ENCODE measurements at regions not wholly inside any gene's neighbourhood (a gene's known extent, or its start where the extent isn't known, plus 50 kb on each side); places are given as distances from the start of the nearest gene placed in this dataset.

DNA sequence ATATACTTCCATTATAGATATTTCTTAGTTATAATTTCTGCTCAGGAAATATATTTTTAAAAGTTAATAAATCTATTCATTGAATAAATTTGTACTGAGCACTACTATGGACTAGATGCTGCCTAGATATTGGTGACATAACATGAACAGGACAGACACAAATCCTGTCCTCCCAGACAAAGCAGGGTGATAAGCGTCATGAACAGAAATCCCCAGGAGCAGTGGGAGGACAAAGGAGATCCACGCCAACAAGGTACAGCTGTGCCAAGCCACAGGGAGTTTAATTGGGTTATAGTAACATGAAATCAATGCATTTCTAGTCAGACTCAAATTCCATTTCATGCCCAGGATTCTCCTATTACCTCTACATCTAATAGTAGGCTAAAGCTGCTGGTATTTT is 171.8 kb upstream of the CPNE8 start:
- no peak overlapping the region for H3K4me3 ChIP-seq (ENCODE audit: low read length)
- DNase-seq (ENCODE audit: low read depth) = no peak
- TF ChIP-seq, protein P1, sequence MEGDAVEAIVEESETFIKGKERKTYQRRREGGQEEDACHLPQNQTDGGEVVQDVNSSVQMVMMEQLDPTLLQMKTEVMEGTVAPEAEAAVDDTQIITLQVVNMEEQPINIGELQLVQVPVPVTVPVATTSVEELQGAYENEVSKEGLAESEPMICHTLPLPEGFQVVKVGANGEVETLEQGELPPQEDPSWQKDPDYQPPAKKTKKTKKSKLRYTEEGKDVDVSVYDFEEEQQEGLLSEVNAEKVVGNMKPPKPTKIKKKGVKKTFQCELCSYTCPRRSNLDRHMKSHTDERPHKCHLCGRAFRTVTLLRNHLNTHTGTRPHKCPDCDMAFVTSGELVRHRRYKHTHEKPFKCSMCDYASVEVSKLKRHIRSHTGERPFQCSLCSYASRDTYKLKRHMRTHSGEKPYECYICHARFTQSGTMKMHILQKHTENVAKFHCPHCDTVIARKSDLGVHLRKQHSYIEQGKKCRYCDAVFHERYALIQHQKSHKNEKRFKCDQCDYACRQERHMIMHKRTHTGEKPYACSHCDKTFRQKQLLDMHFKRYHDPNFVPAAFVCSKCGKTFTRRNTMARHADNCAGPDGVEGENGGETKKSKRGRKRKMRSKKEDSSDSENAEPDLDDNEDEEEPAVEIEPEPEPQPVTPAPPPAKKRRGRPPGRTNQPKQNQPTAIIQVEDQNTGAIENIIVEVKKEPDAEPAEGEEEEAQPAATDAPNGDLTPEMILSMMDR (conservative IDR thresholded peaks at IDR 0.05; ENCODE audit: low read depth, low read length) = no peak

DNA sequence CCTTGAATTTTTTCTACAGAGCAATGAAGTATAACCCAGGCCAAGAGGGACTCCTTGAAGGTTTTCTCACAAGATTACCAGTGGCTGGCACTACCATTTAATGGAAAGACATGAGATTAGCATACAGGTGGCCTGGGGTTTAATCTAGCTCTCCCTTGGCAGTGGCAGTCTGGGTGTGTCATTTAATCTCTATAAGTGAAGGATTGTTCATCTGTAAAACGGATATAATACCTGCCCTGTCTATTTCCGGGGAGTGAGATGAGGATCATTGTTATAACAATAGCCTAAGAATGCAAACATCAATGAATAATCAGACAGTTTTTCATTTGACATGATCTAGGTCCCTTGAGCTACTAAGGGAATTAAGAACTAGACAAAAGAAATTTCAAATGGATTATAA is 168.7 kb upstream of the CPNE8 start:
- DNase-seq (ENCODE audit: low read depth) = no peak
- TF ChIP-seq, protein P1 (conservative IDR thresholded peaks at IDR 0.05; ENCODE audit: low read depth, low read length) = no peak
- no peak overlapping the region for H3K4me3 ChIP-seq (ENCODE audit: low read length)

DNA sequence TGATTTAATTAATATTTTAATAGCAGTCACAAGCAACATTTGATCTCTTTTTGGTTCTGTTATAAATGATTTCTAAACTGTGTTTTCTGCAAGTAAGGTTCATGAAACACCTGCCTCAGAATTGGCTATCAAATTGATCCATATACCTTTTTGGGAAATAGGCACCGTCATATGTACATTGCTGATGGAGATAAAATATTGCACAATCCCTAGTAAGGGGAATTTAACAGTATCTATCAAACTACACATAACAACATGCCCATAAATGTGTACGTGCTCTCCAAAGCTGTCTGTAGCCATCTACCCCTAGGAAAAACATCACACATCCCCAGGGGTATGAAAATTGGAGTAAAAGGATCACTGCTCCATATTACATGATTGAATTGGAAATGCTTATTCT is 167.3 kb upstream of the CPNE8 start:
- no peak overlapping the region for H3K4me3 ChIP-seq (ENCODE audit: low read length)
- no peak for DNase-seq (ENCODE audit: low read depth)
- TF ChIP-seq, protein P1 (conservative IDR thresholded peaks at IDR 0.05; ENCODE audit: low read depth, low read length) = no peak

DNA sequence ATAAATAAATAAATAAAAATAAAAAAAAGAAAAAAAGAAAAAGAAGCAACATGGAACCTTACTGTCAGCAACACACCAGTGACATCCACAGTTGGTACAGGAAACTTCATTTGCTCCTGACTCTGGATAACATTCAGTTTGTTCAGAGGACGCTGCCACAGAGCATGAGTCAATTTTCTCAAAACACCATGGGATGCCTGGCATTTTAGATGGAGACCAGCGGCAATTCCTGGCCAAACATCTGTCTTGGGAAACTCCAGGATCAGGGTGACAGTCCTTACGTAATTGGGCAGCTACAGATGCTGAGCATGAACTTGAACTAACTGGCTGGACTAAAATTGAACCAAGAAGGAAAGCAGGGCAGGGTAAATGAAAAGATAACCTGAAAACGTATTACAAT is 166.2 kb upstream of the CPNE8 start:
- H3K4me3 ChIP-seq (ENCODE audit: low read length) = no peak overlapping the region
- no peak for DNase-seq (ENCODE audit: low read depth)
- TF ChIP-seq, protein P1 (conservative IDR thresholded peaks at IDR 0.05; ENCODE audit: low read depth, low read length) = no peak

DNA sequence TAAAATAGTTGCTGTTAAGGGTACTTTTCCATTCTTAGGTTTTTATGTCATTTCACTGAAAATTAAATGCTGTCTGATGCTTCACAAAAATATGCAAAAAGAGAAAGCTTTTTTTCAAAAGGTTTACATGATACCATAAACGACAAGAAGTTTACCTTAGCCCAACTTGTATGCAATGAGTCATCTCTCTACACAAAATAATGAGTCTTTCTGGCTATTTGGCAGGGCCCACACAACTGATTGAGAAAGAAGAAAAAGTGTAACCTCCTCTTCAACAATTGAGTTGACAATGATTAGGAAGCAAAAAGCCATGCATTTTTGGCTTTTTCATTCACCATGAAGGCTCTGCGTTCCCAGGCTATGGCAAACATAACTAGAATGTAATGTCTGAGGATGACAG is 165.4 kb upstream of the CPNE8 start:
- no peak overlapping the region for H3K4me3 ChIP-seq (ENCODE audit: low read length)
- no peak for DNase-seq (ENCODE audit: low read depth)
- TF ChIP-seq, protein P1 (conservative IDR thresholded peaks at IDR 0.05; ENCODE audit: low read depth, low read length) = no peak

DNA sequence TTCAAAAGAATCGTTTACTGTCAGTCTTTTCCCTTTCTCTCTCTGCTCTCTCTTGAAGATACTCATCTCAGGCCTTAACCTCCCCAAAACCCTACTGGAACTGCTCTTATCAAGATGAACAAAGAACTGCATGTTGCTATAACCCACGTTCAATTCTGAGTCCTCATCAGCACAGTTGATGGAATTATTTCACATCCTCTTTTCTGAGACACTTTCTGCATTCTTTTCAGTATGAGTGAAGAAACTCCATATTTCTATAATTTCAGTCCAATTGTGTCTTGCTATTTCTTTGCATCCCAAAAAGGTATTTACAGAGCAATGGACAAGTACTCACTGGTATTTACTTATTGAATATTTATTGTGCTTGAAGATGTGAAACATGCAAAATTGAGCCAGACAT is 160.1 kb upstream of the CPNE8 start:
- TF ChIP-seq, protein P1 (conservative IDR thresholded peaks at IDR 0.05; ENCODE audit: low read depth, low read length) = no peak
- no peak overlapping the region for H3K4me3 ChIP-seq (ENCODE audit: low read length)
- no peak for DNase-seq (ENCODE audit: low read depth)

DNA sequence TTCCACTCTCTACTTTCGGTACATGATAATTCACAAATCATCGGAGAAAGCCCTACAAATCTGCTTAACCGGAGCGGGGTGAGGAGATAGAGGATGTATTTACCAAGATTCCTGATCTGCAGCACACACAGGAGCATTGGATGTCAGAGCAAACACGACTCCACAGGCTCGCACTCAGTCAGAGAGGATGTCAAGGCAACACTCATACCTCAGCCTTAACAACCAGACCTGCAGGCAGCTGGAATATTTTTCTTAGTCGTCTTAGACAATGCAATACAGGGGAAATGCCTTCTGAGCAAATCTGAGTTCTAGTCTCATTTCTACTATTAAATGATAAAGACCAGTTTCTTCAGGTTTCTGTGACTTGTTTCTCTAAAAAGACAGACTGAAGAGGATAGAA is 159.3 kb upstream of the CPNE8 start:
- TF ChIP-seq, protein P1 (conservative IDR thresholded peaks at IDR 0.05; ENCODE audit: low read depth, low read length) = no peak
- no peak for DNase-seq (ENCODE audit: low read depth)
- no peak overlapping the region for H3K4me3 ChIP-seq (ENCODE audit: low read length)

Measured in retinal pigment epithelial cell (primary cell).